Neuron (in vitro differentiated cells): ENCODE measurements at regions not wholly inside any gene's neighbourhood (a gene's known extent, or its start where the extent isn't known, plus 50 kb on each side); places are given as distances from the start of the nearest gene placed in this dataset.
"Not testable (repeated sequence)": the region's sequence is repeated elsewhere in the genome, so short reads cannot be mapped to it uniquely, and the experiment has no call there.

Experiments used
- H2AFZ ChIP-seq: one replicate; pipeline ENCODE4 v1.6.1; 2013; ENCODE audit warnings: low read depth, mild to moderate bottlenecking, inconsistent platforms, low read length, moderate library complexity
- H3K27me3 ChIP-seq: one replicate; pipeline ENCODE4 v1.6.1; 2013; ENCODE audit warnings: low read length; ENCODE audit not compliant: insufficient read depth
- H3K36me3 ChIP-seq: one replicate; pipeline ENCODE4 v1.6.1; 2013; ENCODE audit warnings: low read length; ENCODE audit not compliant: insufficient read depth
- H3K4me1 ChIP-seq: one replicate; pipeline ENCODE4 v1.6.1; 2013; ENCODE audit warnings: low read length; ENCODE audit not compliant: insufficient read depth
- H3K4me3 ChIP-seq: 2 replicates; pipeline ENCODE4 v1.5.1; 2013; ENCODE audit warnings: mild to moderate bottlenecking, low read length, moderate library complexity
- H3K9me3 ChIP-seq: one replicate; pipeline ENCODE4 v1.6.1; 2013; ENCODE audit warnings: low read length

- H3K36me3 ChIP-seq = no peaks in the 10 kb centered on the region
- no peak overlapping the region for H3K4me3 ChIP-seq
These were observed 353.7 kb upstream of the SGO1 start for GRCh38 chr3:20539666-20540065.

GRCh38 chr3:20537234-20537633 lies 351.2 kb upstream of the SGO1 start:
- H3K4me1 ChIP-seq = no peaks in the 10 kb centered on the region
- H3K9me3 ChIP-seq = no peaks in the 10 kb centered on the region
- no peaks in the 10 kb centered on the region for H3K36me3 ChIP-seq
- H3K4me3 ChIP-seq = no peak overlapping the region
- no peak overlapping the region for H2AFZ ChIP-seq
- no peaks in the 10 kb centered on the region for H3K27me3 ChIP-seq

More at GRCh38 chr3:20539666-20540065, 353.7 kb upstream of the SGO1 start:
- Histone ChIP-seq H3K9me3 (no peaks in the 10 kb centered on the region), H3K4me1 (no peaks in the 10 kb centered on the region), H2AFZ (no peak overlapping the region), H3K27me3 (no peaks in the 10 kb centered on the region)

- no peaks in the 10 kb centered on the region for H3K9me3 ChIP-seq
- no peak overlapping the region for H3K4me3 ChIP-seq
- H2AFZ ChIP-seq = no peak overlapping the region
- no peaks in the 10 kb centered on the region for H3K4me1 ChIP-seq
- H3K36me3 ChIP-seq = no peaks in the 10 kb centered on the region
- H3K27me3 ChIP-seq = no peaks in the 10 kb centered on the region
These were observed 343.9 kb upstream of the SGO1 start for GRCh38 chr3:20529911-20530310.

GRCh38 chr3:20528180-20528770 lies 342.3 kb upstream of the SGO1 start:
- H3K36me3 ChIP-seq = no peaks in the 10 kb centered on the region

GRCh38 chr3:20527368-20527767 lies 341.4 kb upstream of the SGO1 start:
- H3K4me1 ChIP-seq = no peaks in the 10 kb centered on the region
- no peaks in the 10 kb centered on the region for H3K27me3 ChIP-seq
- H2AFZ ChIP-seq = no peak overlapping the region
- H3K9me3 ChIP-seq = no peaks in the 10 kb centered on the region
- no peaks in the 10 kb centered on the region for H3K36me3 ChIP-seq
- H3K4me3 ChIP-seq = no peak overlapping the region

More at GRCh38 chr3:20528180-20528770, 342.3 kb upstream of the SGO1 start:
- Histone ChIP-seq H3K27me3 (no peaks in the 10 kb centered on the region), H2AFZ (no peak overlapping the region), H3K4me1 (no peaks in the 10 kb centered on the region), H3K4me3 (no peak overlapping the region), H3K9me3 (no peaks in the 10 kb centered on the region)

GRCh38 chr3:20524328-20524727 lies 338.3 kb upstream of the SGO1 start:
- Histone ChIP-seq H3K4me3 (no peak overlapping the region), H3K27me3 (no peaks in the 10 kb centered on the region), H3K9me3 (no peaks in the 10 kb centered on the region), H3K36me3 (no peaks in the 10 kb centered on the region), H2AFZ (no peak overlapping the region), H3K4me1 (no peaks in the 10 kb centered on the region)

GRCh38 chr3:20523293-20523692 lies 337.3 kb upstream of the SGO1 start:
- no peak overlapping the region for H2AFZ ChIP-seq

GRCh38 chr3:20517316-20517715 lies 331.3 kb upstream of the SGO1 start:
- not testable (repeated sequence) for H3K27me3 ChIP-seq, H3K4me1 ChIP-seq, H3K36me3 ChIP-seq, H2AFZ ChIP-seq, H3K9me3 ChIP-seq, H3K4me3 ChIP-seq

More at GRCh38 chr3:20523293-20523692, 337.3 kb upstream of the SGO1 start:
- H3K27me3 ChIP-seq = no peaks in the 10 kb centered on the region
- H3K36me3 ChIP-seq = no peaks in the 10 kb centered on the region
- H3K9me3 ChIP-seq = no peaks in the 10 kb centered on the region
- no peaks in the 10 kb centered on the region for H3K4me1 ChIP-seq
- no peak overlapping the region for H3K4me3 ChIP-seq

GRCh38 chr3:20516311-20516710 lies 330.3 kb upstream of the SGO1 start:
- Histone ChIP-seq H3K4me3 (no peak overlapping the region), H3K9me3 (no peaks in the 10 kb centered on the region), H3K36me3 (no peaks in the 10 kb centered on the region), H2AFZ (no peak overlapping the region), H3K27me3 (no peaks in the 10 kb centered on the region), H3K4me1 (no peaks in the 10 kb centered on the region)

- H3K4me3 ChIP-seq = no peak overlapping the region
- H3K27me3 ChIP-seq = no peaks in the 10 kb centered on the region
- no peaks in the 10 kb centered on the region for H3K36me3 ChIP-seq
- H3K4me1 ChIP-seq = no peaks in the 10 kb centered on the region
- H2AFZ ChIP-seq = no peak overlapping the region
- no peaks in the 10 kb centered on the region for H3K9me3 ChIP-seq
These were observed 329.8 kb upstream of the SGO1 start for GRCh38 chr3:20515834-20516233.

GRCh38 chr3:20511863-20512505 lies 326.0 kb upstream of the SGO1 start:
- Histone ChIP-seq H2AFZ (no peak overlapping the region), H3K9me3 (no peaks in the 10 kb centered on the region), H3K36me3 (no peaks in the 10 kb centered on the region), H3K27me3 (no peaks in the 10 kb centered on the region), H3K4me3 (no peak overlapping the region), H3K4me1 (no peaks in the 10 kb centered on the region)

- no peaks in the 10 kb centered on the region for H3K9me3 ChIP-seq
- H3K4me1 ChIP-seq = no peaks in the 10 kb centered on the region
- no peaks in the 10 kb centered on the region for H3K27me3 ChIP-seq
- H3K36me3 ChIP-seq = no peaks in the 10 kb centered on the region
- H3K4me3 ChIP-seq = no peak overlapping the region
- no peak overlapping the region for H2AFZ ChIP-seq
These were observed 324.4 kb upstream of the SGO1 start for GRCh38 chr3:20510396-20510795.

GRCh38 chr3:20503394-20504082 lies 317.5 kb upstream of the SGO1 start:
- no peaks in the 10 kb centered on the region for H3K9me3 ChIP-seq

More at GRCh38 chr3:20503394-20504082, 317.5 kb upstream of the SGO1 start:
- H3K4me1 ChIP-seq = no peaks in the 10 kb centered on the region
- H2AFZ ChIP-seq = no peak overlapping the region
- H3K4me3 ChIP-seq = no peak overlapping the region
- no peaks in the 10 kb centered on the region for H3K27me3 ChIP-seq
- H3K36me3 ChIP-seq = no peaks in the 10 kb centered on the region
